H9 (cell line): ENCODE measurements at regions not wholly inside any gene's neighbourhood (a gene's known extent, or its start where the extent isn't known, plus 50 kb on each side); places are given as distances from the start of the nearest gene placed in this dataset.

Experiments used
- DNase-seq: peaks from one replicate; pipeline ENCODE4 v3.0.0-alpha.2; 2017
- H2AFZ ChIP-seq: one replicate; pipeline ENCODE4 v1.6.1; 2013; ENCODE audit warnings: mild to moderate bottlenecking, low read length, control low read depth, moderate library complexity
- H2AK5ac ChIP-seq: 2 replicates; pipeline ENCODE4 v1.6.1; 2013; ENCODE audit warnings: low read length, control low read depth, mixed read lengths; ENCODE audit not compliant: insufficient read length
- H2BK120ac ChIP-seq: one replicate; pipeline ENCODE4 v1.6.1; 2013; ENCODE audit warnings: low read depth, mild to moderate bottlenecking, low read length, control low read depth, inconsistent platforms; ENCODE audit not compliant: poor library complexity, severe bottlenecking
- H2BK12ac ChIP-seq: 2 replicates; pipeline ENCODE4 v1.6.1; 2013; ENCODE audit warnings: low read length, control low read depth, mixed read lengths, low read depth; ENCODE audit not compliant: insufficient read length
- H2BK15ac ChIP-seq: 2 replicates; pipeline ENCODE4 v1.6.1; 2013; ENCODE audit warnings: low read depth, low read length, control low read depth
- H2BK20ac ChIP-seq: one replicate; pipeline ENCODE4 v1.6.1; 2013; ENCODE audit warnings: low read depth, mild to moderate bottlenecking, low read length, control low read depth, inconsistent platforms; ENCODE audit not compliant: poor library complexity, severe bottlenecking
- H2BK5ac ChIP-seq: 2 replicates; pipeline ENCODE4 v1.6.1; 2013; ENCODE audit warnings: low read length, control low read depth, mixed read lengths; ENCODE audit not compliant: insufficient read length
- H3K14ac ChIP-seq: 2 replicates; pipeline ENCODE4 v1.6.1; 2013; ENCODE audit warnings: low read length, control low read depth; ENCODE audit not compliant: insufficient read depth
- H3K18ac ChIP-seq: 2 replicates; pipeline ENCODE4 v1.6.1; 2013; ENCODE audit warnings: low read depth, mild to moderate bottlenecking, mixed read lengths, low read length, control low read depth; ENCODE audit not compliant: insufficient read length
- H3K23ac ChIP-seq: 2 replicates; pipeline ENCODE4 v1.6.1; 2013; ENCODE audit warnings: low read length, control low read depth, mixed read lengths, low read depth; ENCODE audit not compliant: insufficient read length
- H3K23me2 ChIP-seq: 2 replicates; pipeline ENCODE4 v1.6.1; 2013; ENCODE audit warnings: low read depth, mild to moderate bottlenecking, mixed read lengths, low read length, control low read depth; ENCODE audit not compliant: insufficient read length, poor library complexity, severe bottlenecking
- H3K27ac ChIP-seq: 2 replicates; pipeline ENCODE4 v1.5.1; 2013; ENCODE audit warnings: low read length, control low read depth, mixed read lengths, low read depth; ENCODE audit not compliant: insufficient read length
- H3K27me3 ChIP-seq: 2 replicates; pipeline ENCODE4 v1.6.1; 2013; ENCODE audit warnings: low read length, control low read depth, inconsistent platforms; ENCODE audit not compliant: insufficient read depth
- H3K4ac ChIP-seq: 2 replicates; pipeline ENCODE4 v1.6.1; 2013; ENCODE audit warnings: low read depth, mild to moderate bottlenecking, control low read depth, inconsistent platforms, low read length, moderate library complexity
- H3K4me1 ChIP-seq: 2 replicates; pipeline ENCODE4 v1.6.1; 2013; ENCODE audit warnings: low read length, control low read depth, inconsistent platforms; ENCODE audit not compliant: insufficient read depth
- H3K4me2 ChIP-seq: 2 replicates; pipeline ENCODE4 v1.6.1; 2013; ENCODE audit warnings: low read length, control low read depth, mixed read lengths; ENCODE audit not compliant: insufficient read length, insufficient read depth
- H3K56ac ChIP-seq: 2 replicates; pipeline ENCODE4 v1.6.1; 2013; ENCODE audit warnings: low read depth, mild to moderate bottlenecking, mixed read lengths, low read length, control low read depth; ENCODE audit not compliant: insufficient read length
- H3K79me1 ChIP-seq: 2 replicates; pipeline ENCODE4 v1.6.1; 2013; ENCODE audit warnings: low read depth, mild to moderate bottlenecking, moderate library complexity, low read length, control low read depth, inconsistent platforms; ENCODE audit not compliant: insufficient read depth, poor library complexity, severe bottlenecking
- H3K79me2 ChIP-seq: 2 replicates; pipeline ENCODE4 v1.6.1; 2013; ENCODE audit warnings: low read length, control low read depth, inconsistent platforms; ENCODE audit not compliant: insufficient read depth
- H3K9ac ChIP-seq: 2 replicates; pipeline ENCODE4 v1.6.1; 2013; ENCODE audit warnings: low read length, control low read depth, mixed read lengths; ENCODE audit not compliant: insufficient read length; ENCODE audit errors: extremely low read depth
- H3K9me3 ChIP-seq: one replicate; pipeline ENCODE4 v1.6.1; 2013; ENCODE audit warnings: low read depth, low read length, inconsistent platforms; ENCODE audit not compliant: control insufficient read depth
- H3T11ph ChIP-seq: one replicate; pipeline ENCODE4 v1.6.1; 2013; ENCODE audit warnings: mild to moderate bottlenecking, low read length, control low read depth, inconsistent platforms
- H4K20me1 ChIP-seq: one replicate; pipeline ENCODE4 v1.6.1; 2013; ENCODE audit not compliant: control insufficient read depth, insufficient read length, insufficient read depth
- H4K5ac ChIP-seq: 2 replicates; pipeline ENCODE4 v1.6.1; 2013; ENCODE audit warnings: low read depth, mild to moderate bottlenecking, mixed read lengths, low read length, control low read depth; ENCODE audit not compliant: insufficient read length
- H4K8ac ChIP-seq: replicated peaks from 2 replicates; pipeline ENCODE4 v1.6.1; 2013; ENCODE audit warnings: low read length, control low read depth, mixed read lengths, low read depth; ENCODE audit not compliant: insufficient read length
- H4K91ac ChIP-seq: 2 replicates; pipeline ENCODE4 v1.6.1; 2013; ENCODE audit warnings: low read depth, mild to moderate bottlenecking, moderate library complexity, mixed read lengths, low read length, control low read depth; ENCODE audit not compliant: insufficient read length
- H3K27ac Mint-ChIP-seq, 3 experiments: 2 replicates in 2 of 3; 3 replicates in 1 of 3; pipeline ENCODE4 v1.8.0; 2020 to 2021; ENCODE audit warnings: mixed read lengths in 3 of 3, mild to moderate bottlenecking in 1 of 3, moderate library complexity in 1 of 3
- H3K27me3 Mint-ChIP-seq: 2 replicates; pipeline ENCODE4 v1.8.0; 2021; ENCODE audit warnings: low read depth, mild to moderate bottlenecking, moderate library complexity, mixed read lengths
- H3K36me3 Mint-ChIP-seq, 3 experiments: 2 replicates in 2 of 3; 3 replicates in 1 of 3; pipeline ENCODE4 v1.8.0; 2020 to 2021; ENCODE audit warnings: low read depth in 3 of 3, mixed read lengths in 3 of 3; ENCODE audit not compliant: insufficient read depth in 1 of 3
- H3K4me1 Mint-ChIP-seq, 2 experiments: 2 replicates each; pipeline ENCODE4 v1.8.0; 2020; ENCODE audit warnings: mixed read lengths in 2 of 2
- H3K4me3 Mint-ChIP-seq, 2 experiments: 2 replicates in 1 of 2; 3 replicates in 1 of 2; pipeline ENCODE4 v1.8.0; 2020 to 2021; ENCODE audit warnings: mild to moderate bottlenecking in 2 of 2, mixed read lengths in 2 of 2, moderate library complexity in 1 of 2
- H3K9me3 Mint-ChIP-seq, 2 experiments: 2 replicates in 1 of 2; 3 replicates in 1 of 2; pipeline ENCODE4 v1.8.0; 2020; ENCODE audit warnings: mild to moderate bottlenecking in 2 of 2, mixed read lengths in 2 of 2, moderate library complexity in 1 of 2
- CTCF ChIP-seq: fragments of 200-600 bp; sonication (generic); conservative IDR thresholded peaks from 3 replicates; pipeline ENCODE4 v1.8.0; 2021; ENCODE audit warnings: antibody characterized with exemption, mild to moderate bottlenecking
- WGBS: extraction: QIAGEN DNeasy Blood & Tissue Kit; methylation state at CpG from one replicate; pipeline ENCODE4 v1.1.7; 2013; ENCODE audit warnings: missing lambda C conversion rate, low lambda C conversion rate, mixed read lengths; ENCODE audit not compliant: insufficient read length; ENCODE audit errors: extremely low coverage; 5-methylcytosine and 5-hydroxymethylcytosine counted together

- no peak overlapping the region for H2AK5ac ChIP-seq
- H3K27ac ChIP-seq: no peak overlapping the region
- no peak overlapping the region for H2BK120ac ChIP-seq
- H3T11ph ChIP-seq: no peak overlapping the region
- H2BK15ac ChIP-seq: no peak overlapping the region; the same call in 1 of the 2 replicates
- no peaks in the 10 kb centered on the region for H3K79me2 ChIP-seq
- WGBS: no CpG with 5 or more reads among the region's 7 CpGs
- H3K79me1 ChIP-seq: no peaks in the 10 kb centered on the region
- H3K9me3 ChIP-seq: no peaks in the 10 kb centered on the region
- H3K18ac ChIP-seq: no peak overlapping the region
- no peak overlapping the region for H3K14ac ChIP-seq
- H3K9ac ChIP-seq: no peak overlapping the region
- H3K23me2 ChIP-seq: no peaks in the 10 kb centered on the region
- no peak overlapping the region for H2AFZ ChIP-seq
- H4K91ac ChIP-seq: no peak overlapping the region
- H3K27me3 ChIP-seq: no peaks in the 10 kb centered on the region
- Mint-ChIP-seq H3K36me3 (peaks cover 0 to 2% (median 0%) of the 10 kb centered on the region in 3 experiments; a peak in 1 of 7 replicates), H3K4me3 (no peak overlapping the region), H3K4me1 (peaks cover 0 to 4% of the 10 kb centered on the region in 2 experiments; a peak in 1 of 4 replicates), H3K9me3 (no peaks in the 10 kb centered on the region; a peak in 3 of 5 replicates), H3K27ac (no peak overlapping the region; a peak in 1 of 7 replicates), H3K27me3 (no peaks in the 10 kb centered on the region; the same call in 1 of the 2 replicates)
- no peak overlapping the region for H2BK5ac ChIP-seq
- no peaks in the 10 kb centered on the region for H3K4me1 ChIP-seq
- H2BK20ac ChIP-seq: no peak overlapping the region
- H3K56ac ChIP-seq: no peak overlapping the region
- no peak overlapping the region for H4K5ac ChIP-seq
- H3K4ac ChIP-seq: no peak overlapping the region
- no peaks in the 10 kb centered on the region for H4K20me1 ChIP-seq
- no peak overlapping the region for H2BK12ac ChIP-seq
- H3K23ac ChIP-seq: no peak overlapping the region
- no peak overlapping the region for H4K8ac ChIP-seq
- no peak for TF ChIP-seq CTCF
- no peak for DNase-seq
- no peak overlapping the region for H3K4me2 ChIP-seq
Observed at GRCh38 chr6:155994086-155994485, 538.4 kb upstream of the NOX3 start.
